CD4-positive, alpha-beta T cell treated with Interleukin-15 for 4 hours (primary cell): ENCODE measurements at regions not wholly inside any gene's neighbourhood (a gene's known extent, or its start where the extent isn't known, plus 50 kb on each side); places are given as distances from the start of the nearest gene placed in this dataset.

ENCODE experiments used
- DNase-seq: peaks from one replicate; pipeline ENCODE4 v3.0.0-alpha.2; 2020; ENCODE audit warnings: low spot score

DNA sequence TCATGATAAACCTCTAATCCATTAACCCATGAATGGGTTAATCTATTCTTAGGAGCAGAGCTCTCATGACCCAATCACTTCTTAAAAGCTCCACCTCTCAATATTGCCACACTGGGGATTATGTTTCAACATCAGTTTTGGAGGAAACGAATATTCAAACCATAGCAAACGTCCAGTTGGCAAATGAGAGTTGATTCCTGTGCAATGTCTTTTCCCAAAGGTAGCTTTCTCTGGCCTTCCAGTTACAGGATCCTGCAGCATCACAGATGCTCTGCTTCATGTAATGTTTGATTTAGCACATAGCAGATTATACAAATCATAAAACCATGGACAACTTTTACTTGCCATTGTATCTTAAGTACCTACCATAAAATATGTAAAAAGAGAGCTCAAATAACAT is 481.0 kb downstream of the TNS1 start:
- no peak for DNase-seq

GRCh38 chr2:217520356-217521010 is 482.3 kb downstream of the TNS1 start:
- no peak for DNase-seq

DNA sequence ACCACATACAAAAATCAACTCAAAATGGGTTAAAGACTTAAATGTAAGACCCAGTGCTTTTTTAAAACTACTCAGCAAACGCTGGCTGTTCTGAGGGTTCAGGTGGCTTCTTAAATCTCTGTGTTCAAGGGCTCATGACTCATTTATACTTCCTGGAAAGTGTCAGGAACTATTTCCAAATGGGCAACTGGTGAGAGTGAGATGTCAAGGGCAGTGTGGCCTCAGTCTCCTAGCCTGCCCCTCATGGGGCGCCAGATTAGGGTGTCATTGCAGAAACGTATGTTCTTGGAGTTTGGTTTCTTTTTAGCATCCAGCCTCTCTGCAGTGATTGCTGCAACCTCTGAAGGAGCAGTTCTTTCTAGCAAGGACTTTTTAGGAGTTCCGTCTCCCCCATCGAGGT is 485.4 kb downstream of the TNS1 start:
- DNase-seq: no peak

- DNase-seq: no peak
Measured at GRCh38 chr2:217515615-217516309, 487.0 kb downstream of the TNS1 start.

- no peak for DNase-seq
Measured at GRCh38 chr2:217513258-217513657, 489.5 kb downstream of the TNS1 start.

DNA sequence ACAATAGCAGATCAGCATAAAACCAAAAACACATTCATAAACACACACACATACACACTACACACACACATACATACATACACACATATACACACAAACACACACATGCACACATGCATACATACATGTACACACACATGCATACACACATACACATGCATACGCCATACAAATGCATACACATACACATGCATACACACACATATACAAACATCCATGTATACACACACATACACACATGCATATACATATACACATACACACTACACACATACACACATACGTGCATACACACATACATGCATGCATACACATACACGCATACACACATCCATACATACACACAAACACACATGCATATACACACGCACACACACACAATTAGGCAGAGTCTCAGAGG is 490.1 kb downstream of the TNS1 start:
- no peak for DNase-seq

DNA sequence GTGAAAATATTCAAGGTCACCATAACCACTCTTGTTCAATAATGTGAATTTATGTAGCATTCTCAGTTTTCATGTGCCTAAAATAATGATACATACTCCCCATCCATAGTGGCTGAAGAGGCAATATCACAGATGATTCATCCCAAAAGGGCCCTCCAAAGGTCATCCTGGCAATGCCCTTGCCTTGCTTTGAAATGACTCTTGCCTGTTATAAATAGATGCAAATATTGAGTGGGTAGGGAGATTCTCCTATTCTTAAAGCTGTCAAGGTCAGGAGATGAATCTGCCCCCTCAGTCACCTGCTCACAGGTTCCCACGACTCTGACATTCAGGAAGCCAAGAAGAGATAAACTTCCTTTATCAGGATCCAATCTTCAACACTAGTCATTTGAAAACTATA is 490.5 kb downstream of the TNS1 start:
- DNase-seq: no peak

DNA sequence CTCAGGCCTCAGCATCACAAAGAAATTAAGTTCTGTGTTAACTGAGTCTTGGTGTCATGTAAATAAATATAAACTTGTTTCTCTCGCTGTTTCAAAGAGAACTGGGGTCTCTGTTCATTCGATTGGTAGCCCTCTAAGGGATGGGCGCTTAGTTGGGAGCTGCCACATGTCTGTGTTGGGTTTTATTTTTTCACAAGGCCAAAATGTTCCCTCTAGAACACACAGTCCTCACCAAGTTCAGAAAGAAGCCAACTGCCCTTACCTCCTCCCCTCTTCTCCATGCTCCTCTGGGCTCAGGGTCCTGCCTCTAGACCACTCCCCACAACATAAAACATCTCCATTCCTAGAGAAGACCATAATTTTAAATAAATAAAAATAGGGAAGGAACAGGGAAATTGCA is 490.9 kb downstream of the TNS1 start:
- no peak for DNase-seq

DNA sequence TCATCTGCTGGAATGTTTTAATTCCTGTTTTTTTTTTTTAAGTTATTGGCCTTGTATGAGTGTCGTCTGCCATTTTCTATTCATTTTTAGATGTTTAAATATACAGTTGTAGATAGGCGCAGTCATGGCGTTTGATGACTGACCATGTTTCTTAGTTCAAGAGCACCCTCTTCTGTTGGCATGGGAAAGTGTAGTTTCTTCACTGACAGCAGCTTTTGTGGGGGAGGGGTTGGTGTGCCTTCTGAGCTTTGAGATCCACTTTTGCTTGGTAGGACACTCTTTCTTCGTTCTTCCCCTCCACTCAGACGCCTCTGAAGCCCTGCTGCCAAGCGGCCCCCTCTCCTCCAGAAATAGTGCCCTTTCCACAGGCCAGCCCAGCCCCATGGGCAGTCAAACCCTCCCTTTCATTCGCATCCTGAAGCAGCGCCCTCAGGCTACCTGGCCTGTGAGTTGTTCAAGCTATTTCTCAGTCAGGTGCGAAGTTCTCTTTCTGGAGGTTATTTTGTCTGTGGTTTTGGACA is 492.0 kb downstream of the TNS1 start:
- no peak for DNase-seq

DNA sequence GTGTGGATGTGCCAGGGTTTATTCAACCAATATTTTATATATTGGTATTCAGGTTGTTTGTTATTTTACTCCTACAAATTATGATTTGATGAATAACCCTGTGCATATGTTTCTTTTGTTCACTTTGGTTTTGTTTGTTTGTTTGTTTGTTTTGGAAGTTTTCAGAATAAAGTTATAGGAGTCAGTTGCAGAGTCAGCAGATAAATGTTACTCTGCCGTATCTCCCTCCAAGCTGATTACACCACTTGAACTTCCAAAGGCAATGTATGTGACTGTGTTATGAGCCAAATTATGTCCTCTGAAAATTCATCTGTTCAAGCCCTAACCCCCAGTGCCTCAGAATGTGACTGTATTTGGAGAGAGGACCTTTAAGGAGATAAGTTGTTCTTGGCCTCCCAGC is 497.5 kb downstream of the TNS1 start:
- no peak for DNase-seq

GRCh38 chr2:217501887-217502286 is 500.9 kb downstream of the TNS1 start:
- DNase-seq: no peak

DNA sequence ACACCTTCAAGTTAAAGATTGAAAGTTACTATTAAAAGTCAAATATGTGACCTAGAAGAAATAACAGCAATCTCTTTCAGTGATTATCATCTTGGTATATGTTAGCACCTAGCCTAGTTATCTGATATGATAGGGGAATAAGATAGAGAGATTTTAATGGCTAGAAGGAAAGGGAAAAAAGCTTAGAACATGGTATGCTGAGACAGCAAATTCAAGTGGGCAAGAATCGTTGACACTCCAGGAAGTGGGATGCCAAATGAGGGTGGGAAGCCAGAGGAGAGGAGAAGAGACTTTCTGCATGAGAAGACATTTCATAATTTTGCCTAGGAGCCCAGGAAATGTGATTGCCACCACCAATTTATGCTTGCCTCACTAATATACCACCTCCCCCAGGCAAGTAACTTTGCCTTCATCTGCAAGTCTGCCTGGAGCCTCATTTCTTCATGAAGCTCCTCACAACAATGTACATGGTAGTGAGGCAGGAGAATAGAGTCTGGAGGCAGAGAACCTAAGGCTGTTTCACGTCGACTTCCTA is 504.9 kb downstream of the TNS1 start:
- DNase-seq: no peak

DNA sequence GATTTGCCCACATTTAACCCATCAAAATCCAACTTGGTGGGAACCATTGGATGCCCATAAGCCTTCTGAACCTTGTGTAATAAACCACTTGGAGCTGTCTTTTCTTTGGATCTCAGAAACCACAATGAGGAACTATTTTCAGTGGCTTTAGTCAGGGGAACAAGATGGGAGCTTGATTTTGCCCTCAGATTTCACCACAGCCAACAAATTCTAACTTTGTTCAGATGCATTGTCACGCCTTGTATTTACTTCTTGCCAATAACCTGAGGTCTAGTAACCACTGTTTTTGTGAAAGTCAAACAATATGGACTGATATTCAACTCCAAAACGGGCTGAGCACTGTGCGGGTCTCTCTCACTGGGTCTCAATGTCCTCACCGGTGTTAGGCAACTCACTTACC is 508.2 kb downstream of the TNS1 start:
- no peak for DNase-seq

- no peak for DNase-seq
Measured at GRCh38 chr2:217491271-217491670, 511.5 kb downstream of the TNS1 start.

DNA sequence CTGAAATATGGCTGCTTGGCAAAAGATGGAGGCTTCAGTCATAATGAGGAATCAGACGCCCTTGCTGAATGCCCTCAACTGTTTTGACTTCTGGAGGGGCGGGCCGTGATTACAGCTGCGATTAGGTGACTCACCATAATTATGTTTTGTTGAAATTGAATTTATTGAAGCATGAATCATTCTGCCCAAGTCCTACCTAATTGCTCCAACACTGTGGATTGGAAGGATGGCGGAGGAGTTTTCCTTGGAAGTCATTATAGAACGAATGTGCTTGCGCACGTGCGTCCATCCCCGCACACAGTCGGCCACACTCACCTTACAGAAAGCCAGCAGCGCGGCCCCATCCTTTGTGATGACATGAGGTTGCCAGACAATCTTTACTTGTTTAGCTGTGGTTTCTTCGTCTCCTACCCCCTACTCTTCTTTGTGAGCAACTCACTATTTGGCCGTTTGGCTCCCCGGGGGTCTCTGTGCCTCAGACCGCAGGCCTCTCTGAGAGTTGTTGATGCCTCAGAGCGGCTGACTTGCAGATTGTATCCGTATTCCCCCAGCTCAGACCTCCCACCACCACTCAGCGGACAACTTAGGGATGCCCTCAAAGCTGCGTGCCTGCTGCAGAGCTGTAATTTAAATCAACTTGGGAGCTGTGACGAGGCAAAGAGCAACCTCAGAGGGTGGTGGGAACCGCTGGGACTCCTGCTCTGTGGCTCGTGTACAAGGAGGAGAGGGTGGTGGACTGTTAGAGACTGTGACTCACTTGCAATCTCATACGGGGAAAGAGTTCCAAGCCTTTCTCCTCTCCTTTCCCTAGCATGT is 513.4 kb downstream of the TNS1 start:
- no peak for DNase-seq

GRCh38 chr2:217484046-217484445 is 518.7 kb downstream of the TNS1 start:
- DNase-seq: no peak

GRCh38 chr2:217482056-217482710 is 520.6 kb downstream of the TNS1 start:
- DNase-seq: no peak

- DNase-seq: no peak
Measured at GRCh38 chr2:217481577-217481976, 521.2 kb downstream of the TNS1 start.

DNA sequence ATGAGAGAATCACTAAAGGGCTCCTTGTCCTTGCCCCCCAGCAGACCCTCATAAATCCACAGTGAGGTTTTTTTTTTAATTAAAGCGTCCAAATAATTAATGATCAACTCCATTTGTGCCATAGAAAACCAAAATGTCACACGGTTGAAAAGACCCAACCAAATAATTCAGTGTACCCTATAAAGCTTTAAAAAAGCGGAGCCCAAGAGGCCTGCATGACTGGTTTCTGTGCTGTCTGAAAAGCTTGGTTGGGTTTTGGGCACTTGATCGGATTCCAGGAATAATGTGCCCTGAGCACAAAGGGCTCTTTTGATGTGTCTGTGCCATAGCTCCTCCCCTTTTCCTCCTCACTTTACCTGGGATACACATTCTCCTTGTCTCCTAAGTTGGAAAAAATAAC is 523.2 kb downstream of the TNS1 start:
- DNase-seq: no peak

DNA sequence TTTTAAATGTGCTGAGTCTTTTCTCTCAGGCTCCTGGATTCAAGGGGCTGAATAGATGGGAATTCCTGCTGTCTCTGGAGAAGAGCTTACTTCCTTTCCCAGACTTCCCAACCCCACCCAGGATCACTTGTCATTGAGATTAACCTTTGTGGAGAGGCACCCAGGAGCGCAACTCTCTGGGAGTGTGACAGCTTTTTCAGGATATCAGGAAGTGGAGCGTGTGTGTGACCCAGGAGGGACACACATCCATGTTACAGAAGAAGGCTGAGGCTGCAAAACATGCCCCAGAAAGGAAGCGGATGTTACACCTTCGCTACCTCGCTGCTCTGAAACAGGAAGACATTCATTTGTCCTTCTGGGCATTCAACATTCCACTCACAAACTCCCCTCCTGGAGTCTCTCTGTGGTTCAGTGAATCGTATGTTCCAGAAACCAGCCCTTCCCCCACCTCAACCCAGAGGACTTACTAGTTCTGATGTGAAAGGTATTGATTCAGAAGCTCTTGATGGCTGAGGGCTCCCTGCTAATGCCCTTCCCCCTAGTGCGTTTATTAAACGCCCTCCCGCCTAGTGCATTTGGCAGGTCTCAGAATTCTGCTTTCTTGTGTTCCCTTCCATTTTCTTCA is 523.9 kb downstream of the TNS1 start:
- no peak for DNase-seq

DNA sequence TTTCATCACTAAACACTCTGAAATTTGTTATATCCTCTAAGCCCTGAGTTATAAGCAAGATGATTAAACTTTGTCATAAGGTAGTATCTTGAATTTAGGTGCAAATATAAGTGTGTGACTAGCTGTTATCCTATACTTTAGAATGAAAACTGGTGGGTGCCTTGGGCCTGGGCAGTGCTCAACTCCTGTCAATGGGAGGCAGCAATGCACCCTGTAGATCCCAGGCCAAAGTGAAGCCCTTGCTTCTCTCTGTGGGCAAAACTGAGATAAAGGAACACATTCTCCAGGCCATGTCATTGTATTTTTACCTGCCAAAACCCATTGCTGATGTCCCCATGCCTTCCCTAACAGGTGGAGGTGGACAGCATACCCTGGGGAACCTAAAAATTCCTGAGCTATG is 525.2 kb downstream of the TNS1 start:
- no peak for DNase-seq

DNA sequence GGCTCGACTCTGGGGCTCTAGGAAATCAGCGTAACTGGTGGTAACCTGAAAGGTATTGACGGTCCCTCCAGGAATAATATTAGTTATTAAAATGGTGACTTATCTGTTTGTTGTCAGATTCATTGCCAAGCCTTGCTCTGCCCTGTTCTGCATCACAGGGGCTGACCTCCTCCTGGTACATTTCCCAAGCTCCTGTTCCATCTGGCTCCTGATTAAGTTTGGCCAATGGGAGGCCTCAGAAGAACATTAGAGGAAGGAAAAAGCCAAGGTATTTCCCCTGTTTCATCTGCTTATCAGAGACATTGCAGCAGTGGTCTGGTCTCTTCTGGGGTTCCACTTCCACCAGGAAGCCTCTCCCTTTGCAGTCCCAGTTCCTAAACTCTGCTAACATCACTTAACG is 527.0 kb downstream of the TNS1 start:
- no peak for DNase-seq
